K562 (cell line): ENCODE measurements at regions not wholly inside any gene's neighbourhood (a gene's known extent, or its start where the extent isn't known, plus 50 kb on each side); places are given as distances from the start of the nearest gene placed in this dataset.

Source experiments
- CHD2 ChIP-seq: IDR thresholded peaks from 2 replicates; pipeline ENCODE4 v1.6.1; 2011; ENCODE audit warnings: low read depth, low read length
- CUX1 ChIP-seq: fragments of 200-800 bp; sonication (Bioruptor generic); IDR thresholded peaks from 2 replicates; pipeline ENCODE4 v1.6.1; 2016; ENCODE audit warnings: missing genetic modification characterization, missing compliant biosample characterization
- ETS2 ChIP-seq: IDR thresholded peaks from 2 replicates; pipeline ENCODE4 v1.6.1; 2016; ENCODE audit warnings: borderline replicate concordance, missing genetic modification characterization, mild to moderate bottlenecking, moderate library complexity, missing compliant biosample characterization; ENCODE audit not compliant: poor library complexity, severe bottlenecking
- GTF2B ChIP-seq: IDR thresholded peaks from 2 replicates; pipeline ENCODE4 v1.6.1; 2011; ENCODE audit not compliant: insufficient read length; ENCODE audit errors: extremely low read depth
- HEY1 ChIP-seq: fragments of 250-450 bp; sonication (Bioruptor Pico); IDR thresholded peaks from 2 replicates; pipeline ENCODE4 v1.5.0; 2020; ENCODE audit warnings: mild to moderate bottlenecking, moderate library complexity, borderline replicate concordance
- MBD1 ChIP-seq: fragments of 250-450 bp; sonication (Bioruptor Pico); IDR thresholded peaks from 2 replicates; pipeline ENCODE4 v1.8.0; 2022; ENCODE audit warnings: inconsistent platforms
- MYNN ChIP-seq, 2 experiments: sonication (generic); formaldehyde crosslinking in 1 of 2; IDR thresholded peaks; 2 replicates each; pipeline versions ENCODE4 v1.5.0 to v1.6.1; 2016 to 2020; ENCODE audit warnings: antibody characterized with exemption in 1 of 2, missing genetic modification reagents in 1 of 2
- NR2C2 ChIP-seq, 2 experiments: fragments of 200-800 bp in 1 of 2; sonication (Bioruptor generic) in 1 of 2; sonication (generic) in 1 of 2; formaldehyde crosslinking in 1 of 2; IDR thresholded peaks; 2 replicates each; pipeline versions ENCODE4 v1.6.1 to v1.8.0; 2016 to 2022; ENCODE audit warnings: mild to moderate bottlenecking in 1 of 2, missing compliant biosample characterization in 1 of 2, missing genetic modification characterization in 1 of 2, missing genetic modification reagents in 1 of 2
- THAP7 ChIP-seq: fragments of 250-450 bp; sonication (Bioruptor Pico); IDR thresholded peaks from 2 replicates; pipeline ENCODE4 v1.5.0; 2021
- U2AF2 ChIP-seq: fragments of 200-400 bp; formaldehyde crosslinking; optimal IDR thresholded peaks from 2 replicates; pipeline ENCODE3; 2017; ENCODE audit warnings: low read depth, mild to moderate bottlenecking, low read length
- ZBTB26 ChIP-seq: fragments of 450-650 bp; formaldehyde crosslinking; IDR thresholded peaks from 2 replicates; pipeline ENCODE4 v1.4.0; 2022; ENCODE audit warnings: missing genetic modification characterization
- ZKSCAN3 ChIP-seq: fragments of 250-450 bp; sonication (Bioruptor Pico); IDR thresholded peaks from 2 replicates; pipeline ENCODE4 v1.4.0; 2020
- ZNF277 ChIP-seq: fragments of 250-450 bp; sonication (Bioruptor Pico); IDR thresholded peaks from 2 replicates; pipeline ENCODE4 v1.8.0; 2022; ENCODE audit warnings: inconsistent platforms, mild to moderate bottlenecking, moderate library complexity, borderline replicate concordance
- ZNF347 ChIP-seq: fragments of 450-650 bp; formaldehyde crosslinking; IDR thresholded peaks from 2 replicates; pipeline ENCODE4 v1.4.0; 2020; ENCODE audit warnings: low read depth, mild to moderate bottlenecking, moderate library complexity
- ZNF431 ChIP-seq: sonication (generic); formaldehyde crosslinking; IDR thresholded peaks from 2 replicates; pipeline ENCODE4 v1.8.0; 2022; ENCODE audit warnings: mild to moderate bottlenecking, missing genetic modification reagents

- TF ChIP-seq CUX1 (CRISPR knock-in tag) (no peak), U2AF2 (no peak), CHD2 (no peak), ZNF431 (no peak), ZNF347 (CRISPR knock-in tag) (no peak), GTF2B (no peak), MBD1 (CRISPR knock-in tag) (no peak), THAP7 (no peak), NR2C2 (CRISPR knock-in tag; IDR thresholded peaks at IDR 0.05) (no peak), NR2C2 (tag; IDR thresholded peaks at IDR 0.05) (peak; percentile 31; the same call in 1 of the 2 replicates), MYNN (IDR thresholded peaks at IDR 0.05) (no peak; the same call in 1 of the 2 replicates), MYNN (CRISPR knock-in tag; IDR thresholded peaks at IDR 0.05) (no peak), HEY1 (CRISPR knock-in tag) (no peak), ZNF277 (CRISPR knock-in tag) (no peak), ZKSCAN3 (no peak), ETS2 (tag) (no peak), ZBTB26 (CRISPR knock-in tag) (no peak)
Observed at GRCh38 chr18:22557168-22557941, 139.6 kb upstream of the CTAGE1 start (continued).
